GM23338 (cell line): ENCODE measurements at regions not wholly inside any gene's neighbourhood (a gene's known extent, or its start where the extent isn't known, plus 50 kb on each side); places are given as distances from the start of the nearest gene placed in this dataset.

ENCODE experiments used
- ATAC-seq: fragments of 200-7000 bp; cut with Tn5 transposase; 3 replicates; pipeline ENCODE4 v1.9.1; 2020
- DNase-seq: peaks from one replicate; pipeline ENCODE4 v3.0.0-alpha.2; 2015; ENCODE audit warnings: low spot score
- H2AFZ ChIP-seq: fragments of 200-600 bp; sonication (generic); 2 replicates; pipeline ENCODE4 v1.8.0; 2016; ENCODE audit warnings: antibody characterized with exemption, mild to moderate bottlenecking, moderate library complexity
- H3F3A ChIP-seq: fragments of 200-600 bp; sonication (generic); replicated peaks from 2 replicates; pipeline ENCODE4 v1.8.0; 2017; ENCODE audit warnings: antibody characterized with exemption, mixed run types, low read depth
- H3K27ac ChIP-seq: fragments of 200-600 bp; sonication (generic); 2 replicates; pipeline ENCODE4 v1.6.1; 2016; ENCODE audit warnings: low read depth
- H3K27me3 ChIP-seq: fragments of 200-600 bp; sonication (generic); 2 replicates; pipeline ENCODE4 v1.8.0; 2016; ENCODE audit warnings: mild to moderate bottlenecking, mixed run types, moderate library complexity; ENCODE audit not compliant: insufficient read depth
- H3K36me3 ChIP-seq: fragments of 200-600 bp; sonication (generic); 2 replicates; pipeline ENCODE4 v1.8.0; 2016; ENCODE audit warnings: mild to moderate bottlenecking; ENCODE audit not compliant: insufficient read depth
- H3K4me1 ChIP-seq: fragments of 200-600 bp; sonication (generic); 2 replicates; pipeline ENCODE4 v1.8.0; 2016; ENCODE audit warnings: mild to moderate bottlenecking, moderate library complexity; ENCODE audit not compliant: insufficient read depth
- H3K4me2 ChIP-seq: fragments of 200-600 bp; sonication (generic); 2 replicates; pipeline ENCODE4 v1.7.1; 2017; ENCODE audit warnings: mixed run types
- H3K4me3 ChIP-seq: fragments of 200-600 bp; sonication (generic); 2 replicates; pipeline ENCODE4 v1.6.1; 2016; ENCODE audit warnings: mixed run types
- H3K79me2 ChIP-seq: fragments of 200-600 bp; sonication (generic); replicated peaks from 2 replicates; pipeline ENCODE4 v1.8.0; 2017; ENCODE audit warnings: mild to moderate bottlenecking; ENCODE audit not compliant: insufficient read depth
- H3K9me2 ChIP-seq: fragments of 200-600 bp; sonication (generic); 2 replicates; pipeline ENCODE4 v1.8.0; 2017; ENCODE audit not compliant: insufficient read depth
- H4K20me1 ChIP-seq: fragments of 200-600 bp; sonication (generic); replicated peaks from 2 replicates; pipeline ENCODE4 v1.8.0; 2017; ENCODE audit warnings: mild to moderate bottlenecking; ENCODE audit not compliant: insufficient read depth
- H3K27ac Mint-ChIP-seq: 2 replicates; pipeline ENCODE4 v1.8.0; 2020; ENCODE audit warnings: inconsistent platforms, mild to moderate bottlenecking, moderate library complexity, mixed read lengths
- H3K27me3 Mint-ChIP-seq: 3 replicates; pipeline ENCODE4 v1.8.0; 2022; ENCODE audit warnings: low read depth, mild to moderate bottlenecking, moderate library complexity, mixed read lengths, inconsistent platforms; ENCODE audit not compliant: insufficient read depth, poor library complexity
- H3K36me3 Mint-ChIP-seq: 3 replicates; pipeline ENCODE4 v1.8.0; 2021; ENCODE audit warnings: low read depth, mild to moderate bottlenecking, inconsistent platforms, moderate library complexity, mixed read lengths
- H3K4me1 Mint-ChIP-seq: 3 replicates; pipeline ENCODE4 v1.8.0; 2020; ENCODE audit warnings: mild to moderate bottlenecking, inconsistent platforms, mixed read lengths
- H3K4me3 Mint-ChIP-seq: 3 replicates; pipeline ENCODE4 v1.8.0; 2021; ENCODE audit warnings: moderate library complexity, mild to moderate bottlenecking, inconsistent platforms, mixed read lengths
- H3K9me3 Mint-ChIP-seq: 3 replicates; pipeline ENCODE4 v1.8.0; 2020; ENCODE audit warnings: moderate library complexity, mild to moderate bottlenecking, inconsistent platforms, mixed read lengths
- CREB1 ChIP-seq: fragments of 250-450 bp; sonication (Bioruptor Pico); IDR thresholded peaks from 2 replicates; pipeline ENCODE4 v1.5.0; 2020; ENCODE audit warnings: low read depth, mild to moderate bottlenecking, moderate library complexity
- ETS1 ChIP-seq: IDR thresholded peaks from 2 replicates; pipeline ENCODE4 v1.6.1; 2016; ENCODE audit warnings: antibody characterized with exemption
- EZH2 ChIP-seq: fragments of 200-600 bp; sonication (generic); IDR thresholded peaks from one replicate; pipeline ENCODE4 v1.8.0; 2017; ENCODE audit warnings: antibody characterized with exemption, mild to moderate bottlenecking, low read depth; ENCODE audit not compliant: unreplicated experiment
- JUNB ChIP-seq: IDR thresholded peaks from one replicate; pipeline ENCODE4 v1.6.1; 2016; ENCODE audit warnings: antibody characterized with exemption; ENCODE audit not compliant: unreplicated experiment
- NANOG ChIP-seq: IDR thresholded peaks from 2 replicates; pipeline ENCODE4 v1.6.1; 2016; ENCODE audit warnings: antibody characterized with exemption, borderline replicate concordance
- POLR2AphosphoS5 ChIP-seq: IDR thresholded peaks from 2 replicates; pipeline ENCODE4 v1.6.1; 2016; ENCODE audit warnings: antibody characterized with exemption, low read depth
- STAT1 ChIP-seq: IDR thresholded peaks from one replicate; pipeline ENCODE4 v1.6.1; 2016; ENCODE audit warnings: antibody characterized with exemption; ENCODE audit not compliant: unreplicated experiment
- ZNF114 ChIP-seq: fragments of 250-450 bp; sonication (Bioruptor Pico); IDR thresholded peaks from 2 replicates; pipeline ENCODE4 v1.5.0; 2020; ENCODE audit warnings: mild to moderate bottlenecking, moderate library complexity
- ZNF331 ChIP-seq: fragments of 250-450 bp; sonication (Bioruptor Pico); IDR thresholded peaks from 2 replicates; pipeline ENCODE4 v1.5.0; 2020; ENCODE audit warnings: low read depth, mild to moderate bottlenecking, moderate library complexity
- TF ChIP-seq, protein P1 (sequence below): IDR thresholded peaks from one replicate; pipeline ENCODE4 v1.6.1; 2018; ENCODE audit warnings: antibody characterized with exemption; ENCODE audit not compliant: unreplicated experiment

DNA sequence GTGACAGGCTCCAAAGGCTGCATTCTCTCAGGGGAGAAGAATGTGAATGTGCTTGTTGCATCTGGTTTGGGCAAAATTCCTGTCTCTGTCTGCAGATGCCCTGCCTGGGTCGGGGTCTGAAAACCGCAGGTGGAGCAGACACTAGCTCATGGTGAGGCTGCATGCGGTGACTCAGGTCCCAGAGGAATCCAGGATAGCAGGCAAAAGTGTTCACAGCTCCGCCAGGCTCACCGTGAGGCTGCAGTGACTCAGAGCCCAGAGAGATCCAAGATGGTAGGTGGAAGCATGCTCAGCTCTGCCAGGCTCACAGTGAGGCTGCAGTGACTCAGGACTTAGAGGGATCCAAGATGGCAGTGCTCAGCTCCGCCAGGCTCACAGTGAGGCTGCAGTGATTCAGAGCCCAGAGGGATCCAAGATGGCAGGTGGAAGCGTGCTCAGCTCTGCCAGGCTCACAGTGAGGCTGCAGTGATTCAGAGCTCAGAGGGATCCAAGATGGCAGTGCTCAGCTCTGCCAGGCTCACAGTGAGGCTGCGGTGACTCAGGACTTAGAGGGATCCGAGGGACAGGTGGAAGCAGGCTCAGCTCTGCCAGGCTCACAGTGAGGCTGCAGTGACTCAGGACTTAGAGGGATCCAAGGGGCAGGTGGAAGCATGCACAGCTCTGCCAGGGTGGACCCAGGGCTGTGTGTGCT is 200.5 kb downstream of the ACKR3 start:
- Histone ChIP-seq H3K4me1 (no peaks in the 10 kb centered on the region), H3K27ac (no peak overlapping the region), H4K20me1 (no peaks in the 10 kb centered on the region), H2AFZ (0 out of 2 replicates have a peak overlapping the region, but pooled peaks have one; percentile 10), H3K4me2 (no peak overlapping the region), H3K27me3 (no peaks in the 10 kb centered on the region), H3K9me2 (no peaks in the 10 kb centered on the region), H3K36me3 (no peaks in the 10 kb centered on the region), H3F3A (no peaks in the 10 kb centered on the region), H3K4me3 (no peak overlapping the region), H3K79me2 (no peaks in the 10 kb centered on the region)
- TF ChIP-seq CREB1 (CRISPR knock-in tag): no peak
- TF ChIP-seq, protein P1, sequence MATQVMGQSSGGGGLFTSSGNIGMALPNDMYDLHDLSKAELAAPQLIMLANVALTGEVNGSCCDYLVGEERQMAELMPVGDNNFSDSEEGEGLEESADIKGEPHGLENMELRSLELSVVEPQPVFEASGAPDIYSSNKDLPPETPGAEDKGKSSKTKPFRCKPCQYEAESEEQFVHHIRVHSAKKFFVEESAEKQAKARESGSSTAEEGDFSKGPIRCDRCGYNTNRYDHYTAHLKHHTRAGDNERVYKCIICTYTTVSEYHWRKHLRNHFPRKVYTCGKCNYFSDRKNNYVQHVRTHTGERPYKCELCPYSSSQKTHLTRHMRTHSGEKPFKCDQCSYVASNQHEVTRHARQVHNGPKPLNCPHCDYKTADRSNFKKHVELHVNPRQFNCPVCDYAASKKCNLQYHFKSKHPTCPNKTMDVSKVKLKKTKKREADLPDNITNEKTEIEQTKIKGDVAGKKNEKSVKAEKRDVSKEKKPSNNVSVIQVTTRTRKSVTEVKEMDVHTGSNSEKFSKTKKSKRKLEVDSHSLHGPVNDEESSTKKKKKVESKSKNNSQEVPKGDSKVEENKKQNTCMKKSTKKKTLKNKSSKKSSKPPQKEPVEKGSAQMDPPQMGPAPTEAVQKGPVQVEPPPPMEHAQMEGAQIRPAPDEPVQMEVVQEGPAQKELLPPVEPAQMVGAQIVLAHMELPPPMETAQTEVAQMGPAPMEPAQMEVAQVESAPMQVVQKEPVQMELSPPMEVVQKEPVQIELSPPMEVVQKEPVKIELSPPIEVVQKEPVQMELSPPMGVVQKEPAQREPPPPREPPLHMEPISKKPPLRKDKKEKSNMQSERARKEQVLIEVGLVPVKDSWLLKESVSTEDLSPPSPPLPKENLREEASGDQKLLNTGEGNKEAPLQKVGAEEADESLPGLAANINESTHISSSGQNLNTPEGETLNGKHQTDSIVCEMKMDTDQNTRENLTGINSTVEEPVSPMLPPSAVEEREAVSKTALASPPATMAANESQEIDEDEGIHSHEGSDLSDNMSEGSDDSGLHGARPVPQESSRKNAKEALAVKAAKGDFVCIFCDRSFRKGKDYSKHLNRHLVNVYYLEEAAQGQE: no peak
- TF ChIP-seq STAT1: no peak
- ATAC-seq (no peak), DNase-seq (no peak)
- no peak overlapping the region for H3K4me3 Mint-ChIP-seq
- H3K36me3 Mint-ChIP-seq: no peaks in the 10 kb centered on the region; the same call in 1 of the 3 replicates
- H3K4me1 Mint-ChIP-seq: peaks cover 2% of the 10 kb centered on the region; the same call in 1 of the 3 replicates
- H3K27ac Mint-ChIP-seq: peak overlapping the region; percentile 81
- peaks cover 7% of the 10 kb centered on the region for H3K9me3 Mint-ChIP-seq
- H3K27me3 Mint-ChIP-seq: peaks cover 4% of the 10 kb centered on the region

- no peaks in the 10 kb centered on the region for H4K20me1 ChIP-seq
- peaks cover 2% of the 10 kb centered on the region for H3K9me3 Mint-ChIP-seq
- H3K4me1 Mint-ChIP-seq: no peaks in the 10 kb centered on the region
- no peaks in the 10 kb centered on the region for H3F3A ChIP-seq
- H3K36me3 Mint-ChIP-seq: no peaks in the 10 kb centered on the region; the same call in 2 of the 3 replicates
- H3K4me1 ChIP-seq: no peaks in the 10 kb centered on the region
- H3K79me2 ChIP-seq: no peaks in the 10 kb centered on the region
- no peak overlapping the region for H3K4me3 Mint-ChIP-seq
- no peaks in the 10 kb centered on the region; the same call in 1 of the 2 replicates for H3K9me2 ChIP-seq
- H3K4me3 ChIP-seq: no peak overlapping the region
- peaks cover 5% of the 10 kb centered on the region for H3K27me3 Mint-ChIP-seq
- no peak overlapping the region for H3K27ac Mint-ChIP-seq
- no peak for ATAC-seq
- no peak overlapping the region for H3K27ac ChIP-seq
- no peaks in the 10 kb centered on the region for H3K27me3 ChIP-seq
- no peak overlapping the region for H2AFZ ChIP-seq
- H3K36me3 ChIP-seq: no peaks in the 10 kb centered on the region
- DNase-seq: no peak
- H3K4me2 ChIP-seq: no peak overlapping the region
- TF ChIP-seq NANOG: no peak
These were observed 202.7 kb downstream of the ACKR3 start for GRCh38 chr2:236772220-236772837.

DNA sequence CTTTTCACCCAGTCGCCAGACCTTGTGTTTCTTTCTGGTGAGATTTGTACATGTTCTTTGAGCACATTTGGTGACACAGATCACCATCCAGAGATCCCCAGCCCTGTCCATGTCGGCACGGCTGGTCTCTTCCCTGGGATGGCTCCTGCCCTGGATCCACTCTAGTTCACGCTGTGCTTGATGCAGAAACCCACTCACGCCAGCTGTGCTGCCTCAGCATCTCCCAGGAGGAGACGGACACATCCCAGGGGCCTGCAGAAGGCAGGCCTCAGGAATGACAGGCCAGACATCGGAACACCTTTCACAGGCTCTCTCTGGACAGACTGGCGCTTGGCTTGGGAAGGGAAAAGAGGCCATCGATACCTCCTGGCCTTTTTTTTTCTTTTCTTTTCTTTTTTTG is 203.6 kb downstream of the ACKR3 start:
- H3K9me3 Mint-ChIP-seq: no peaks in the 10 kb centered on the region; the same call in 2 of the 3 replicates
- Histone ChIP-seq H3F3A (no peaks in the 10 kb centered on the region), H3K79me2 (no peaks in the 10 kb centered on the region), H3K4me3 (no peak overlapping the region), H2AFZ (0 out of 2 replicates have a peak overlapping the region, but pooled peaks have one; percentile 32), H3K4me1 (no peaks in the 10 kb centered on the region), H3K27me3 (no peaks in the 10 kb centered on the region), H3K9me2 (no peaks in the 10 kb centered on the region; the same call in 1 of the 2 replicates), H3K36me3 (no peaks in the 10 kb centered on the region), H3K4me2 (no peak overlapping the region), H4K20me1 (no peaks in the 10 kb centered on the region), H3K27ac (no peak overlapping the region)
- H3K4me3 Mint-ChIP-seq: no peak overlapping the region
- DNase-seq (no peak), ATAC-seq (no peak)
- H3K4me1 Mint-ChIP-seq: no peaks in the 10 kb centered on the region
- H3K36me3 Mint-ChIP-seq: no peaks in the 10 kb centered on the region; the same call in 2 of the 3 replicates
- peaks cover 5% of the 10 kb centered on the region for H3K27me3 Mint-ChIP-seq
- no peak overlapping the region for H3K27ac Mint-ChIP-seq
- TF ChIP-seq POLR2AphosphoS5: no peak
- TF ChIP-seq, protein P1: no peak
- no peak for TF ChIP-seq ZNF331 (CRISPR knock-in tag)
- no peak for TF ChIP-seq ZNF114 (CRISPR knock-in tag)
- no peak for TF ChIP-seq JUNB
- TF ChIP-seq STAT1: no peak
- TF ChIP-seq CREB1 (CRISPR knock-in tag): no peak
- no peak for TF ChIP-seq EZH2
- TF ChIP-seq ETS1: no peak
